GM23338 (cell line): ENCODE measurements at regions not wholly inside any gene's neighbourhood (a gene's known extent, or its start where the extent isn't known, plus 50 kb on each side); places are given as distances from the start of the nearest gene placed in this dataset.

Source experiments
- CREB1 ChIP-seq: fragments of 250-450 bp; sonication (Bioruptor Pico); IDR thresholded peaks from 2 replicates; pipeline ENCODE4 v1.5.0; 2020; ENCODE audit warnings: low read depth, mild to moderate bottlenecking, moderate library complexity
- CTCF ChIP-seq, 2 experiments: fragments of 200-600 bp in 1 of 2; sonication (generic) in 1 of 2; conservative IDR thresholded peaks; 2 replicates each; pipeline versions ENCODE4 v1.5.1 to v1.6.1; 2016 to 2017; ENCODE audit warnings: antibody characterized with exemption in 2 of 2, low read depth in 2 of 2, mild to moderate bottlenecking in 2 of 2, moderate library complexity in 1 of 2
- ETS1 ChIP-seq: IDR thresholded peaks from 2 replicates; pipeline ENCODE4 v1.6.1; 2016; ENCODE audit warnings: antibody characterized with exemption
- EZH2 ChIP-seq: fragments of 200-600 bp; sonication (generic); IDR thresholded peaks from one replicate; pipeline ENCODE4 v1.8.0; 2017; ENCODE audit warnings: antibody characterized with exemption, mild to moderate bottlenecking, low read depth; ENCODE audit not compliant: unreplicated experiment
- EZH2phosphoT487 ChIP-seq: fragments of 200-600 bp; sonication (generic); IDR thresholded peaks from one replicate; pipeline ENCODE4 v1.8.1; 2018; ENCODE audit warnings: antibody characterized with exemption; ENCODE audit not compliant: unreplicated experiment
- JUNB ChIP-seq: IDR thresholded peaks from one replicate; pipeline ENCODE4 v1.6.1; 2016; ENCODE audit warnings: antibody characterized with exemption; ENCODE audit not compliant: unreplicated experiment
- POLR2AphosphoS5 ChIP-seq: IDR thresholded peaks from 2 replicates; pipeline ENCODE4 v1.6.1; 2016; ENCODE audit warnings: antibody characterized with exemption, low read depth
- REST ChIP-seq: IDR thresholded peaks from one replicate; pipeline ENCODE4 v1.6.1; 2018; ENCODE audit warnings: antibody characterized with exemption; ENCODE audit not compliant: unreplicated experiment
- STAT1 ChIP-seq: IDR thresholded peaks from one replicate; pipeline ENCODE4 v1.6.1; 2016; ENCODE audit warnings: antibody characterized with exemption; ENCODE audit not compliant: unreplicated experiment
- ZNF114 ChIP-seq: fragments of 250-450 bp; sonication (Bioruptor Pico); IDR thresholded peaks from 2 replicates; pipeline ENCODE4 v1.5.0; 2020; ENCODE audit warnings: mild to moderate bottlenecking, moderate library complexity
- ZNF331 ChIP-seq: fragments of 250-450 bp; sonication (Bioruptor Pico); IDR thresholded peaks from 2 replicates; pipeline ENCODE4 v1.5.0; 2020; ENCODE audit warnings: low read depth, mild to moderate bottlenecking, moderate library complexity

GRCh38 chr5:155655569-155655968, 642.0 kb downstream of the KIF4B start:
- TF ChIP-seq POLR2AphosphoS5: no peak
- TF ChIP-seq CTCF (conservative IDR thresholded peaks at IDR 0.05; ENCODE audit: low read depth in 2 of 2): peak; percentile 25 to 37
- no peak for TF ChIP-seq EZH2phosphoT487
- no peak for TF ChIP-seq ZNF114
- no peak for TF ChIP-seq ETS1
- no peak for TF ChIP-seq REST
- no peak for TF ChIP-seq EZH2
- no peak for TF ChIP-seq JUNB
- no peak for TF ChIP-seq CREB1 (CRISPR knock-in tag)
- TF ChIP-seq ZNF331 (CRISPR knock-in tag): no peak
- no peak for TF ChIP-seq STAT1
